ENCODE measurements at regions not wholly inside any gene's neighbourhood (a gene's known extent, or its start where the extent isn't known, plus 50 kb on each side); places are given as distances from the start of the nearest gene placed in this dataset.

GRCh38 chr2:150769421-150769820 lies 282.0 kb upstream of the RND3 start:
- DNase-seq: no peak

- peak; percentile 33 for DNase-seq
Measured at GRCh38 chr2:150767991-150768746, 280.7 kb upstream of the RND3 start.

GRCh38 chr2:150762571-150762970 lies 275.1 kb upstream of the RND3 start:
- no peak for DNase-seq

- no peak for DNase-seq
Measured at GRCh38 chr2:150759531-150759930, 272.1 kb upstream of the RND3 start.

DNA sequence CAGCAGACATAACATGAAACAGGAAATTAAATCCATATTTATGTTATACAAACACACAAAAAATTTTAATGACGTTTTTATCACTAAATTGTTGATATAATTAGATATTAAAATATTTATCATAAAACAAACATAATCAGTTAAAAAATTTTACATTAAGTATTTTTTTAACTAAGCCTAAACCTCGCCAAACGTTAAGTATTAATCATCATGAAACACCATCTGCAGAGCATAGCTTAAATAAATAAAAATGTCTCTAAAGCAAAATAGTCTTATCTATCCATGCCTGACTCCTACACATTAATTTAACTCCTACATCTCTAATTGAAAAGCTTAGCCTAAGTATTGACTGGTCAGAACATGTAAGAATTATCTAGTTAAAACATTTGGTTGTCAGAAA lies 271.6 kb upstream of the RND3 start:
- DNase-seq: no peak

DNA sequence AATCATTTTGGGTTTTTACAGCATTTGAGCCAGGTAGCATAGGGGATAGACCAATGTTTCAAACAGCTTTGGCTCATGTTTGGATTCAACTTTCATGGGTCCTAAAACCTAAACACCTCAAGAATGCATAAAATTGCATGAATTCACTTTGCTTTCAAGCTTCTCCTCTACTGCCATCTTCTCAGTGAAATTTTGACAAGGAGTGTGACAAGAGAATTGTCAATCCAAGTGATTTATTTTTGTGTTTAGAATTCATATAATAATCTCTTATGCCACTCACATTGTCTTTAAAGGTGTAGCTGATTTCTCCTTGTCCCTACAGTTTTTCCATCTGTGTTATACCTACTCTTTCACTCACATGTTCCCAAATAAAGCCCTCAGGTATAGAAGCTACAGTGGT lies 264.8 kb upstream of the RND3 start:
- no peak for DNase-seq

- peak; percentile 12 for DNase-seq
Measured at GRCh38 chr2:150750720-150751119, 263.3 kb upstream of the RND3 start.

DNA sequence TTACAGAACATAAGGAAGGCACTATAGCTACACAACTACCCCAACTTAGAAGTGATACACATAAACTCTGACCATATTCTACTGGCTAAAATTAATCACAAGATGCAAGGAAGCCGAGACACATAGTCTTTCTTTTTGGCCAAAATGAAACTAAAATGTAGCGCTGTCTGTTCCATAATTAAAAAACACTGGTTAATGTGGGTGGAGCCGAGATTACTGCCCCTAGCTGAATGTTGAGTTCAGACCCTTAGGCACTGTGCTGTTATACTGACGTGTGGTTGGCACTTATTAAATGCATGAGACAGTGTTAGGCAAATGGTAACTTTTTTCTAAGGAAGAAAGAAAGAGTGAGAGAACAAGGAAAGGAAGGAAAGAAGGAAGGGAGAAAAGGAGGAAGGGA lies 254.6 kb upstream of the RND3 start:
- DNase-seq: no peak

DNA sequence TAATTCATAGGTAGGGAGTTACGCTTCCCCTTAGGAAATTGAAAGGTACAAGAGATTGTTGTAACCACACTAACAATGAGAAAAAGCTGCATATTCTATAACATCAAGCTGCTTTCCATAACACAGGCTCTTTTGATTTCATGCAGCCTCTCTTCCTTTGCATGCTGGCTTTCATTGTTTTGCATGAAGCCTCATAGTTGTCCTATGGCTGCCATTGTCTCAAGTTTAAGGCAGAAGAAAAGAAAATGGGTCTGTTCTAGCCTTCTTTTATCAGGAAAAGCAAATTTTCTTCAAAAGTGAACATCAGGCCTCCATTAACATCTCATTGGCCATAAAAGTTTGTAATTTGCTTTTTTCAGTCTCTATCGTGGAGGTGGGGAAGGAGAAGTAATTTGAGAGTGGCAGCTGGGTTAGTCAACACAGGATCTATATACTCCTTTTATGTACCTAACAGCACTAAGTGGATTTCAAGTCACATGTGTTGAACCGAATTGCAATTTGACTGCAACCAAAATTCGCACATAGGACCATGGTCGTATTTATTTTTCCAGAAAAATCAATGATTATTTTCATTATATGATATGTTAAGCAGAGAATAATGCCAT lies 248.5 kb upstream of the RND3 start:
- DNase-seq: no peak

- DNase-seq: no peak
Measured at GRCh38 chr2:150733051-150733618, 245.7 kb upstream of the RND3 start.

GRCh38 chr2:150732491-150732890 lies 245.0 kb upstream of the RND3 start:
- no peak for DNase-seq

DNA sequence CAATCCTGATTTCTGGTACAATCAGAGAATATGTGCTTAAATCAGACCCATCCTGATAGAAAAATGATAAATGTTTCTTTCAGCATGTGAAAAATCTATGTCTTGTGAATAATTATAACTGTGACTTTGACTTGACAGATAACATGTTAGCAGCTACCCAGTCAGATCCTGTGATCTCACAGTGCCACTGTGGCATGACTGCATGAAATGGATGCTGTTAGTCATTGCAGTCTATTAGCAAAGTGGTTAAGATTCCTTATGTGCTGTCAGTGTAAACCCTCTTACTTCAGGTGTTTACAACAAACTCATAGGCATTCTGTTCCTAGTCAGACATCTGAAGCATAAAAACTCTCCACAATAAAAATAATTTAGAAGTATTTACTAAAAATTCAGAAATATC lies 244.6 kb upstream of the RND3 start:
- peak; percentile 55 for DNase-seq

- DNase-seq: no peak
Measured at GRCh38 chr2:150729495-150729955, 242.1 kb upstream of the RND3 start.

DNA sequence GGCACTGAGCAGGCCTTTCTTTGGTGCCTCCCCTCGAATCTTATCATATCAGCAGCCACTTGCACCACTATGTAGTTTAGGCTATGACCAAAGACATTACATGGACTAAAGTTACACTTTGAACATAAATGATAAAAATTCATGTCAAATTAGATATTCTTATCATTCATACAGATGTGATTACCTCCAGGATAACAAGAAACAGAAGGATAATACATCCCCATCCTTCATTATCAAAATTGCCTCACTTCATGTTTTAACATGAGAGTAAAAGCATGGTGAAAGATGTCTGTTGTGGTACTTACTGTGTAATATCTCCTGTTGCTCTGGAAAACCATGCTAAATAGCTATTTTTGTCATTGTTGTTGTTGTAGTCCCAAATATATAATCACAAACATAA lies 230.8 kb upstream of the RND3 start:
- no peak for DNase-seq

DNA sequence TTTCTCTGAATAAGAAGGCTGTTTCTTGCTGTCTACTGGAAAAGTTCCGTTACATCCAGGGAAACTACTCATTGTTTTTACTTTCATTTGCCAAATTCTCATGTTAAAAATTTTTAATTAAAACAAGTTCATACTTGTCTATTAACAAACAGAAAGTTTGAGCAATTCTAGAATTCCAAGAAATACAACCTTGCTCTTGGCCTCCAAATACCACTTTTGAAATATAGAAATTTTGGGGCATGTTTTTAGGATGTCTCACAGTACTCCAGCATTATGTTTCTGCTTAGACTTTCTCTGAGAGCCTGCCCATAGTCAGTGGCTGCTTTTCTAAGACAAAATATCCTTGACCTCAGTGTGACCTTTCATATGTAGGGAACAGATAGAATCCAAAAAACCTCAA lies 228.7 kb upstream of the RND3 start:
- DNase-seq: peak; percentile 36

GRCh38 chr2:150715501-150715900 lies 228.0 kb upstream of the RND3 start:
- DNase-seq: peak; percentile 13

GRCh38 chr2:150710916-150711315 lies 223.4 kb upstream of the RND3 start:
- DNase-seq: no peak

DNA sequence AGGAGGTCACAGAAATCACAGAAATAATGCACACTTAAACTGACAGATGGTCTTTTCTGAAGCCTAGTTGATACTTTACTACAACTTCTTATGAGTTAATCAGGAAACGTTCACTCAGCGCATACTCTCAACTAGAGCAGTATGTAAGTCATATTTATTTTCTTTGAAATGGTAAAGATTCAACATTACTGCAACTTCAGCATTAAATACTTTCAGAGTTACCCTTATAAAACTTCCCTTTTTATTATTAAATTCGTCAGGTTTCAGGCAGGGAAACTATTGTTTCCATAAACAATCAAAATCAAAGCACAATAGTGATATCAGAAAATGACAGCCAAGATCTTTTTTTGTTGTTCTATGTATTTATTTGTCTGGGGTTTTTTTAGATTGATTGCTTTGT lies 222.6 kb upstream of the RND3 start:
- DNase-seq: no peak

GRCh38 chr2:150706561-150706960 lies 219.1 kb upstream of the RND3 start:
- DNase-seq: no peak

DNA sequence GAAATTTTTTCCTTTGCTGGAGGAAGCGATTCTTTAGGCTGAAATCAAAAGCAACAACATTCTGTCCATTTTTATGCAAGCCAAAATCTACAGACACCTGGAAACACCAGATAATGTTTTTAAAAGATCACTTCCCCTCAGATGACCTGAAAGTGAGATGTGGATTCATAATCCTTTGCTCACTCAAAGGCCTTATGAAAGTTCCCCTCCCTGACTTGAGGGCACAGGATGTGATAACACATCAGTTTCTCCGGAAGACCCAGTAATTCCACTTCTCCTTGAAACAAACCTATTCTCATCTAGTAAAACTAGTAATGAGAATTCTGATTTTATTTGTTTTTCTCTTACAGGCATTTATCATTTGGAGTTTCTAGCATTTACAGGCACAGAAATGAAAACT lies 218.3 kb upstream of the RND3 start:
- no peak for DNase-seq

DNA sequence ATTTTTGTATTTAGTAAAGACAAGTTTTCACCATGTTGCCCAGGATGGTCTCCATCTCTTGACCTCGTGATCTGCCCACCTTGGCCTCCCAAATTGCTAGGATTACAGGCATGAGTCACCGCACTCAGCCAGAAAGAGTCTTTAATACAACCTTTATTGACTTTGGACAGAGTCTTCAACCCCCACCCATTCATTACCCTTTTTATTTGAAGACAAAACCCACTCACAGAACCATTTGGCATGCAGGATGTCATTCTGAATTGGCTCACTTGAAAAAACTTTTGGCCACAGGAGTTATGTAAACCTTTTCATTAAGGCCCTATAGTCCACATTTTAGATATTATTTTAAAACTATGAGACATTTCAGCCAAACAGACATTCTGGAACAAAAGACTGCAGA lies 217.9 kb upstream of the RND3 start:
- no peak for DNase-seq

DNA sequence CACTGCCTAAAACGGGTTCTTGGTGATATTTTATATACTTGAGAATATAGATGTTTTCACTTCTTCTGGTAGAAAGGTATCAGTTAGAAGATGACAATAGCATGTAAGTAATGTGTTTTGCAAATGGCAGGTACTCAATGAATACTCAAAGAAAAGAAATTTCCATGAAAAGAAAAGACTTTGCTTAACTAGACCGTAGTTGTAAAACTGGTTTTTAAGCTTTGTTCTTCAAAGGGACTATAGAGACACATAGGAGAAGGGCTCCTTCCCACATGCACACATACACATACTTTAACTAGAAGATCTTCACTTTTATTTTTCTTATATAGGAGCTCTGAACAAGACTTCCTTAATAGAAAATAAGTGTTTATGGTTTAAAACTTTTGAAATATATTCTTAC lies 215.3 kb upstream of the RND3 start:
- no peak for DNase-seq

DNA sequence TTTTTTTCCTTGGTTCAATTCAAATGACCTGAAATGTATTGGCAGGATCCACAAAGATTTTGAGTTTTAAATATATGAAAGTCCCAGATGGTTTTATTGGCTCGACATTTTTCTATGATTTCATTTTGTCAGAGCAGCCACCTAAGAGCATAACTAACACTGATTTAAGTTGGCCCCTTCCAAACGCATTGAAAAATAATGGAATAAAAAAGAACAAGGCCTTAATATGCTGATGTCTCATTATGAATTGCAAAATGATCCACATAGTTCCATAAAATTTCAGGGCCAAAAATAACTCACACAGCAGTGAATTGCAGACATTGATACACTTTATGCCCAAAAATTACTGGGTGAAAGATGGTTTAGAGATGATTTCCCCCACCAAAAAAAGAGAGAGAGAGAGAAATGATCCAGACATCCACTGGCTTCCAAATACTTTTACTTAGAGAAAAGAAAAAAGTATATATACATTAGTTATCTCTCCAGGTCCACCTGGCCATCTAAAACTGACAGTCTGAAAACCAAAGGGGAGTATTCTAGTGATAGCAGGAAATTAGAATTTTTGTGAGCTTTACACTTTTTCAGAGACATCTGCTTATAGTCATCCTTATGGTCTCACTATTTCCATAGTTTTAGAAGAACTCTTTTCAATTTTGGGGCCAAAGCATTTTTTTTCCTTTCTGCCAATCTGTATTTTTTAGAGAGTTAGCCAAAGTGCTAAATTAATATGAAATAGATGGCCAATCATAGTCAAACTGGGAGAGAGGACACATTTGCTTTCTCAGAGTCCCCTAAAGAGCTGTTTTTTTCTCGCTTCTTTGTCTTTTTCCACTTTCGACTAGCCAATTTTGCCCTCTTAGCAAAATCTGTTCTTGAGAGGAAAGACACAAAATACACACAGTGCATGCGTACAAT lies 213.5 kb upstream of the RND3 start:
- DNase-seq: no peak
